ENCODE measurements at regions not wholly inside any gene's neighbourhood (a gene's known extent, or its start where the extent isn't known, plus 50 kb on each side); places are given as distances from the start of the nearest gene placed in this dataset.

DNA sequence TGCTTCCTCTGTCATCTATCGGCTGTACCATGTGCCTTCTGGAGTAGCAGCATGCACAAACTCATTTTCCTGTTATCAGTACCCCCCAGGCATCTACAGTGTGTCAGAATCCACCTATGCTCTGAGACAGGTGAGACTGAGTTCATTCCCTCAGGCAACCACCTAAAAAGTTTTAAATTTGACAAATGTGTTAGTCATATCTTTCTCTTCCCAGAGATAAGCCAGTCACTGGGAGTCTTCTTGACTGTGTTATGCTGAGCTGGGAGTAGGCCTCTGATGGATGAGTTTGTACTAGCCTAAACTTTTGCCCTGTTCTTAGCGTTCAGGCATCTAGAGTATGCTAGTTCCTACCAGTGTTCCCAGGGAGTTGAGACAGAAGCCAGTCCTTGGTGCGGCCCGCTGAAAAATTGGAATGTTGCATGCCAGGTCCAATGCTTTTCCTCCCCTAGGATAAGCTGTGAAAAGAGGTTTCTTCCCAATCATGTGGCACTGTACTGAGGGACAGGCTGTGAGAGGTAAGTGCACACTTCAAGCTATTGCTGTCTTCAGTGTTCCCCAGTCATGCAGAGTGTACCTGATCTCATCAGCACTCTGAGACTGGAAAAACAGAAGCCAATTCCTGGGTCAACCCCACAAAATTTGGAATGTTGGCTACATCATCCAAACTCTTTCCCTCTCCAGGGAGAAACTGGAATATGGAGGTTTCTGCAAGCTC is 1202.3 kb downstream of the NCAM2 start:
- H3K4me3 ChIP-seq (ENCODE audit: low read depth, low read length) = no peak overlapping the region
- TF ChIP-seq, protein P1, sequence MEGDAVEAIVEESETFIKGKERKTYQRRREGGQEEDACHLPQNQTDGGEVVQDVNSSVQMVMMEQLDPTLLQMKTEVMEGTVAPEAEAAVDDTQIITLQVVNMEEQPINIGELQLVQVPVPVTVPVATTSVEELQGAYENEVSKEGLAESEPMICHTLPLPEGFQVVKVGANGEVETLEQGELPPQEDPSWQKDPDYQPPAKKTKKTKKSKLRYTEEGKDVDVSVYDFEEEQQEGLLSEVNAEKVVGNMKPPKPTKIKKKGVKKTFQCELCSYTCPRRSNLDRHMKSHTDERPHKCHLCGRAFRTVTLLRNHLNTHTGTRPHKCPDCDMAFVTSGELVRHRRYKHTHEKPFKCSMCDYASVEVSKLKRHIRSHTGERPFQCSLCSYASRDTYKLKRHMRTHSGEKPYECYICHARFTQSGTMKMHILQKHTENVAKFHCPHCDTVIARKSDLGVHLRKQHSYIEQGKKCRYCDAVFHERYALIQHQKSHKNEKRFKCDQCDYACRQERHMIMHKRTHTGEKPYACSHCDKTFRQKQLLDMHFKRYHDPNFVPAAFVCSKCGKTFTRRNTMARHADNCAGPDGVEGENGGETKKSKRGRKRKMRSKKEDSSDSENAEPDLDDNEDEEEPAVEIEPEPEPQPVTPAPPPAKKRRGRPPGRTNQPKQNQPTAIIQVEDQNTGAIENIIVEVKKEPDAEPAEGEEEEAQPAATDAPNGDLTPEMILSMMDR (IDR thresholded peaks at IDR 0.05; ENCODE audit: insufficient read depth, low read length) = no peak
- no peak for DNase-seq (ENCODE audit: low read depth)

- DNase-seq (ENCODE audit: low read depth) = no peak
- no peak overlapping the region for H3K4me3 ChIP-seq (ENCODE audit: low read depth, low read length)
- TF ChIP-seq, protein P1 (IDR thresholded peaks at IDR 0.05; ENCODE audit: insufficient read depth, low read length) = no peak
Measured at GRCh38 chr21:22201126-22201525, 1202.9 kb downstream of the NCAM2 start.

- TF ChIP-seq, protein P1 (IDR thresholded peaks at IDR 0.05; ENCODE audit: insufficient read depth, low read length) = no peak
- no peak overlapping the region for H3K4me3 ChIP-seq (ENCODE audit: low read depth, low read length)
- no peak for DNase-seq (ENCODE audit: low read depth)
Measured at GRCh38 chr21:22201669-22202068, 1203.5 kb downstream of the NCAM2 start.

DNA sequence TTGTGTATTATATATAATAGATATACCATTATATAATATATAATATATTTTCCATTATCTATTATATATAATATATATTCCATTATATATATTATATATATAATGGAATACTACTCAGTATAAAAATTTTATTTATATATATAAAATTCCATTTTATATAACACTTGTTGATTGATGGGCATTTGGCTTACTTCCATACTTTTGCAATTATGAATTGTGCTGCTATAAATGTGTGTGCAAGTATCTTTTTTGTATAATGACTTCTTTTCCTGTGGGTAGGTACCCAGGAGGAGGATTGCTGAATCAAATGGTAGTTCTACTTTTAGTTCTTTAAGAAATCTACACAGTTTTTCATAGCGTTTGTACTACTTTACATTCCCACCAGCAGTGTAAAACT is 1211.1 kb downstream of the NCAM2 start:
- H3K4me3 ChIP-seq (ENCODE audit: low read depth, low read length) = no peak overlapping the region
- TF ChIP-seq, protein P1 (IDR thresholded peaks at IDR 0.05; ENCODE audit: insufficient read depth, low read length) = no peak
- no peak for DNase-seq (ENCODE audit: low read depth)

DNA sequence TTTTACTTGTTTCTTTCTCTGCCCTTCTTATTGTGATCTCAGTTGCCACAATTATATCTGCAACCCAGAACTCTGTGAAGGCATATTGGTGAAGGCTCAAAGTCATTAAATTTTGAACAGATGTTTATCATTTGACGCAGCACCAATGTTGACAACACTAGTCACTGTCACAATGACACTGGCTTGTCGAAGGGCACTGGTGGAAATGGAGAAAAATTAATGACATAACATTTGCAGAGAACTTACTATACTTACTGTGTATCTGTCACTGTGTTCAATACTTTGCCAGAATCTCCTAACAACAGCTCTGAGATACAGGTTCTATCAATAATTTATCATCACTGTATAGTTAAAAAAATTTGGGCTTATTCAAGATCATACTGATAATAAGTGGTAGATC is 1213.7 kb downstream of the NCAM2 start:
- DNase-seq (ENCODE audit: low read depth) = no peak
- H3K4me3 ChIP-seq (ENCODE audit: low read depth, low read length) = no peak overlapping the region
- TF ChIP-seq, protein P1 (IDR thresholded peaks at IDR 0.05; ENCODE audit: insufficient read depth, low read length) = no peak

DNA sequence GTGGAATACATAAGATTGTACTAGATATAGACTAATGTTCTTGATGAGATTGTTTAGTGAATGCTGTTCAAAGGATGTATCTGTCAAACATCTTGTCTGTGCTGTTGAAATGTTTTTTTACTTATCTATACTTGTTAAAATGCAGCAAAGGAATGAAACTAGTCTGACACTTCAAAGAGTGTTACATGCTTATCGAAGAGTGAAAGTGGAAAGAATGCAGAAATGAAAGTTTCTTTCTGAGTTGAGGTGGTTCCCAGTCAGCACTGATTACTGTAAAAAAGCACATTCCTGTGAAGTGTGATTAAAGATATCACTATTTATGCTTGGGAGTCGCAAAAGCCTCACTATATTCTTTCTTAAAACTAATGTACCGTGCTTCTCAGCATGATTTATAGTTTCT is 1225.2 kb downstream of the NCAM2 start:
- DNase-seq (ENCODE audit: low read depth) = no peak
- H3K4me3 ChIP-seq (ENCODE audit: low read depth, low read length) = no peak overlapping the region
- TF ChIP-seq, protein P1 (IDR thresholded peaks at IDR 0.05; ENCODE audit: insufficient read depth, low read length) = no peak

- TF ChIP-seq, protein P1 (IDR thresholded peaks at IDR 0.05; ENCODE audit: insufficient read depth, low read length) = no peak
- DNase-seq (ENCODE audit: low read depth) = no peak
Measured at GRCh38 chr21:22224261-22224660, 1226.1 kb downstream of the NCAM2 start.

More at GRCh38 chr21:22224261-22224660, 1226.1 kb downstream of the NCAM2 start:
- no peak overlapping the region for H3K4me3 ChIP-seq (ENCODE audit: low read depth, low read length)

Measured in fibroblast of the aortic adventitia (primary cell).